ENCODE measurements at regions not wholly inside any gene's neighbourhood (a gene's known extent, or its start where the extent isn't known, plus 50 kb on each side); places are given as distances from the start of the nearest gene placed in this dataset.

DNA sequence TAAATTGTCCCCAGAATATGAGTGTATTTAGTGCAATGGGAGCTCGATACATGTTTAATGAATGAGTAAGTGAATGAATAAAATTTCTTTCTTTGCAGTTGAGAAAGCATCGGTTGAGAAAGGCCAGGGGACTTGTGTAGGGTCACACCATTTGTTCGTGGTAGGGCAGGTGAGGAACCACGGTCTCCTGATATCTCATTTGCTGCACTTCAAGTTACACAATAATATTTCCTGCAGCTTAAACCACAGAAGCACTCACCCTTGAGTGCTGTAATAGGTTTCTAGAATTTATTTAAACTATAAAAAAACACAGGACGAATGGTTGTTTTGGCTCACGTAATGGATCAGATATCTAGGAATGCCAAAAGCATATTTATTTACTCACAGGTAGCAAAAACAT, 429.8 kb downstream of the SPATA31D1 start:
- Histone ChIP-seq H3F3A (ENCODE audit: low read depth) (peaks cover 8% of the 10 kb centered on the region), H3K4me1 (ENCODE audit: insufficient read depth, low read length, poor library complexity, severe bottlenecking) (peaks cover 16% of the 10 kb centered on the region), H3K9ac (ENCODE audit: low read depth, low read length, poor library complexity, severe bottlenecking) (no peak overlapping the region), H3K27me3 (ENCODE audit: insufficient read depth, low read length, poor library complexity, severe bottlenecking) (no peaks in the 10 kb centered on the region), H3K79me2 (ENCODE audit: insufficient read depth, low read length) (no peaks in the 10 kb centered on the region), H2AFZ (ENCODE audit: low read length) (no peak overlapping the region; the same call in 1 of the 2 replicates), H3K4me2 (ENCODE audit: low read depth, low read length, poor library complexity, severe bottlenecking) (peak overlapping the region; percentile 51), H4K20me1 (ENCODE audit: insufficient read depth, low read length, poor library complexity, severe bottlenecking) (no peaks in the 10 kb centered on the region), H3K4me3 (ENCODE audit: low read length, poor library complexity, severe bottlenecking) (peak overlapping the region; percentile 6), H3K9me2 (replicated peaks; ENCODE audit: low read depth, low read length) (no peaks in the 10 kb centered on the region), H3K9me3 (ENCODE audit: insufficient read depth, low read depth, low read length) (0 out of 2 replicates have a peak, but pooled peaks cover 6% of the 10 kb centered on the region), H3K36me3 (ENCODE audit: insufficient read depth, low read length) (no peaks in the 10 kb centered on the region)
- TF ChIP-seq, protein P1, sequence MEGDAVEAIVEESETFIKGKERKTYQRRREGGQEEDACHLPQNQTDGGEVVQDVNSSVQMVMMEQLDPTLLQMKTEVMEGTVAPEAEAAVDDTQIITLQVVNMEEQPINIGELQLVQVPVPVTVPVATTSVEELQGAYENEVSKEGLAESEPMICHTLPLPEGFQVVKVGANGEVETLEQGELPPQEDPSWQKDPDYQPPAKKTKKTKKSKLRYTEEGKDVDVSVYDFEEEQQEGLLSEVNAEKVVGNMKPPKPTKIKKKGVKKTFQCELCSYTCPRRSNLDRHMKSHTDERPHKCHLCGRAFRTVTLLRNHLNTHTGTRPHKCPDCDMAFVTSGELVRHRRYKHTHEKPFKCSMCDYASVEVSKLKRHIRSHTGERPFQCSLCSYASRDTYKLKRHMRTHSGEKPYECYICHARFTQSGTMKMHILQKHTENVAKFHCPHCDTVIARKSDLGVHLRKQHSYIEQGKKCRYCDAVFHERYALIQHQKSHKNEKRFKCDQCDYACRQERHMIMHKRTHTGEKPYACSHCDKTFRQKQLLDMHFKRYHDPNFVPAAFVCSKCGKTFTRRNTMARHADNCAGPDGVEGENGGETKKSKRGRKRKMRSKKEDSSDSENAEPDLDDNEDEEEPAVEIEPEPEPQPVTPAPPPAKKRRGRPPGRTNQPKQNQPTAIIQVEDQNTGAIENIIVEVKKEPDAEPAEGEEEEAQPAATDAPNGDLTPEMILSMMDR (conservative IDR thresholded peaks at IDR 0.05; ENCODE audit: low read length): no peak
- no peak for TF ChIP-seq EZH2phosphoT487 (IDR thresholded peaks at IDR 0.05; ENCODE audit: borderline replicate concordance)

DNA sequence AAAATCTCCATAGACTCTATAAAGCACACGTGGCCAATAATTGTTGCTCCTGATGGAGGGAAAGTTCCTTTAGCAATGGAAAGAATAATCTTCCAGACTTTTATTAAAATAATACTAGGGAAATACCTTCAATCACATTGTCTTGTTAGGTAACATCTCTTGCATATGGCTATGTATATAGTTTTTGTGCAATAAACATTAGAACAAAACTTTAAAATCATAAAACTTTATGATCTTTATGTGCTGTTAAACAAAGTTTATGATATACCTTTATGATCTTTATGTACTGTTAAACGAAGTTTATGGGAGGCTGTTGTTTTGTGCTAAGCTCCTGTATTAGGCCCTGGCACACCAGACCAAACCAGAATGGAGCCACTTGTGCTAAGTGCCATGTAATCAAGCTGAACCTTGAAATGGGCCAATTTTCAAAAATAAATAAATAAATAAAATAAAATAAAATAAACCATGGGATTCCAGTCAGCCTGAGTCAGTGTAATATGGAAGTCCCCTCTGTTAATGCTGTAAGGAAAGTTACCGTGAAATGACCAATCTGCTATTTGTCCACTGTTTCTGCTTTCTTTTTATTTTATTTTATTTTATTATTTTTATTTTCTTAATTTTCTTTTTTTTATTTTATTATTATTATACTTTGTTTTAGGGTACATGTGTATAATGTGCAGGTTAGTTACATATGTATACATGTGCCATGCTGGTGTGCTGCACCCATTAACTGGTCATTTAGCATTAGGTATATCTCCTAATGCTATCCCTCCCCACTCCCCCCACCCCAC, 431.3 kb downstream of the SPATA31D1 start:
- H3K4me2 ChIP-seq (ENCODE audit: low read depth, low read length, poor library complexity, severe bottlenecking): peak overlapping the region; percentile 20
- H3K4me3 ChIP-seq (ENCODE audit: low read length, poor library complexity, severe bottlenecking): no peak overlapping the region
- no peaks in the 10 kb centered on the region for H3K79me2 ChIP-seq (ENCODE audit: insufficient read depth, low read length)
- peaks cover 22% of the 10 kb centered on the region for H3K4me1 ChIP-seq (ENCODE audit: insufficient read depth, low read length, poor library complexity, severe bottlenecking)
- H3K9me3 ChIP-seq (ENCODE audit: insufficient read depth, low read depth, low read length): 0 out of 2 replicates have a peak, but pooled peaks cover 6% of the 10 kb centered on the region
- no peaks in the 10 kb centered on the region for H3K36me3 ChIP-seq (ENCODE audit: insufficient read depth, low read length)
- no peak overlapping the region for H2AFZ ChIP-seq (ENCODE audit: low read length)
- no peaks in the 10 kb centered on the region for H3K9me2 ChIP-seq (replicated peaks; ENCODE audit: low read depth, low read length)
- H3F3A ChIP-seq (ENCODE audit: low read depth): peaks cover 8% of the 10 kb centered on the region
- no peak overlapping the region for H3K9ac ChIP-seq (ENCODE audit: low read depth, low read length, poor library complexity, severe bottlenecking)
- H4K20me1 ChIP-seq (ENCODE audit: insufficient read depth, low read length, poor library complexity, severe bottlenecking): no peaks in the 10 kb centered on the region
- H3K27me3 ChIP-seq (ENCODE audit: insufficient read depth, low read length, poor library complexity, severe bottlenecking): no peaks in the 10 kb centered on the region
- no peak for TF ChIP-seq EZH2phosphoT487 (IDR thresholded peaks at IDR 0.05; ENCODE audit: borderline replicate concordance)
- TF ChIP-seq, protein P1 (conservative IDR thresholded peaks at IDR 0.05; ENCODE audit: low read length): no peak

DNA sequence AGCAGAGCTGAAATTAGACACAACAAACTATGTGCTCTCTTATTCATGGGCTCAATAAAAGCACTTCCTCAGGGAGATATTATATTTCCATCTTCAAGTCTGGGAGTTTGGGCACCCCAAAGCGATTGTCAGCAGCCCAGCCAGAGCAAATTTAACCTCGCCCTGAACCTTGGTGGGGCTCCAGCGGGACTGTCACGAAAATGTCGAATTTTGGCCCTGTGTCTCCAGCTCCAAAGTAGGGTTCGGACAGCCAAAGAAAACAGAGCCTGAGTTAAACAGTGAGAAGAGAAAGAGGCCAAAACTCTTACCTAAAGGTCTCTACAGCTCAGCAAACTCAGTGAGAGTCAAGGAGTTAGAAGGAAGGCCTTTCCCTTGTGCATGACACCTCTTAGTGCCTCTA, 432.9 kb downstream of the SPATA31D1 start:
- TF ChIP-seq, protein P1 (conservative IDR thresholded peaks at IDR 0.05; ENCODE audit: low read length): no peak
- no peak for TF ChIP-seq EZH2phosphoT487 (IDR thresholded peaks at IDR 0.05; ENCODE audit: borderline replicate concordance)
- Histone ChIP-seq H3K79me2 (ENCODE audit: insufficient read depth, low read length) (no peaks in the 10 kb centered on the region), H3K4me2 (ENCODE audit: low read depth, low read length, poor library complexity, severe bottlenecking) (no peak overlapping the region), H3K27me3 (ENCODE audit: insufficient read depth, low read length, poor library complexity, severe bottlenecking) (no peaks in the 10 kb centered on the region), H2AFZ (ENCODE audit: low read length) (no peak overlapping the region), H3F3A (ENCODE audit: low read depth) (peaks cover 8% of the 10 kb centered on the region), H3K36me3 (ENCODE audit: insufficient read depth, low read length) (no peaks in the 10 kb centered on the region), H3K4me3 (ENCODE audit: low read length, poor library complexity, severe bottlenecking) (no peak overlapping the region), H3K4me1 (ENCODE audit: insufficient read depth, low read length, poor library complexity, severe bottlenecking) (peaks cover 22% of the 10 kb centered on the region), H3K9me3 (ENCODE audit: insufficient read depth, low read depth, low read length) (0 out of 2 replicates have a peak, but pooled peaks cover 6% of the 10 kb centered on the region), H3K9ac (ENCODE audit: low read depth, low read length, poor library complexity, severe bottlenecking) (no peak overlapping the region), H3K9me2 (replicated peaks; ENCODE audit: low read depth, low read length) (no peaks in the 10 kb centered on the region), H4K20me1 (ENCODE audit: insufficient read depth, low read length, poor library complexity, severe bottlenecking) (no peaks in the 10 kb centered on the region)

Measured in Loucy (cell line).